ENCODE measurements at regions not wholly inside any gene's neighbourhood (a gene's known extent, or its start where the extent isn't known, plus 50 kb on each side); places are given as distances from the start of the nearest gene placed in this dataset.

DNA sequence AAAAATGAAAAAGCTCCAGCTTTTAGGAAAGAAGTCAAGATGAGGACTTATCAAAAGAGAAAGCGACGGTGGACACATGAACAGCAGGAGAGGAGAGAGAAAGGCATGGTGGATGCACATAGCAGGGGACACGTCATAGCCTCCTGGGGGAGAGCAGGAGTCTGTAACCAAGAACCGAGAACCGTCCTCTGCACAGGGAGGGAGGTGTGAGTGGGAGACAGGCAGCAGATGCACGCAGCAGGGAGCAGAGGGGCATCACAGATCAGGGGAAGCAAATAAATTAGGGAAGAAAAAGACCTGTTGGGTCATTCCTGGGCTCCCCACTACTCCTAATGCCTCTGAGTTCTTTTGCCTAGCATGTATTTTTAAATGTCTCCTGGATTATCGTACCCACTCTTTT is 138.1 kb upstream of the RMST start:
- no peak for DNase-seq (ENCODE audit: low read depth)

DNA sequence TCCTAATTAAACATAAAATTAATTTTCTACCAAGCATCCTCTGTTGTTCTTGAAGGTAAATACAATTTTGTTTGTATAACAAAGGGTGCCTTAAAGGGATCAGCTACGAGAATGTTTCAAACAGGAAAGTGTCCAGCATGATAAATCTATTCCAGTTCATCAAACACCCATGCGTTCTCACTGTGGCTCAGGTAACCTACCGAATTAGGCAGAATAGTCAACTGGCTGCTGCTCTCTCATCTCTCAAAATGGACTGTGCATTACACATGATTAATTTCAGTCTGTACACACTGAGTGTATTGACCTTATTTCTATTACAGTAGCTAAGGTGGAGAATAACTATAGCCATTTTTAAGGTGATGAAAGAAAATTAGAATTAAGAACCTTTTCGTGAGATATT is 127.5 kb upstream of the RMST start:
- DNase-seq (ENCODE audit: low read depth), result no peak

DNA sequence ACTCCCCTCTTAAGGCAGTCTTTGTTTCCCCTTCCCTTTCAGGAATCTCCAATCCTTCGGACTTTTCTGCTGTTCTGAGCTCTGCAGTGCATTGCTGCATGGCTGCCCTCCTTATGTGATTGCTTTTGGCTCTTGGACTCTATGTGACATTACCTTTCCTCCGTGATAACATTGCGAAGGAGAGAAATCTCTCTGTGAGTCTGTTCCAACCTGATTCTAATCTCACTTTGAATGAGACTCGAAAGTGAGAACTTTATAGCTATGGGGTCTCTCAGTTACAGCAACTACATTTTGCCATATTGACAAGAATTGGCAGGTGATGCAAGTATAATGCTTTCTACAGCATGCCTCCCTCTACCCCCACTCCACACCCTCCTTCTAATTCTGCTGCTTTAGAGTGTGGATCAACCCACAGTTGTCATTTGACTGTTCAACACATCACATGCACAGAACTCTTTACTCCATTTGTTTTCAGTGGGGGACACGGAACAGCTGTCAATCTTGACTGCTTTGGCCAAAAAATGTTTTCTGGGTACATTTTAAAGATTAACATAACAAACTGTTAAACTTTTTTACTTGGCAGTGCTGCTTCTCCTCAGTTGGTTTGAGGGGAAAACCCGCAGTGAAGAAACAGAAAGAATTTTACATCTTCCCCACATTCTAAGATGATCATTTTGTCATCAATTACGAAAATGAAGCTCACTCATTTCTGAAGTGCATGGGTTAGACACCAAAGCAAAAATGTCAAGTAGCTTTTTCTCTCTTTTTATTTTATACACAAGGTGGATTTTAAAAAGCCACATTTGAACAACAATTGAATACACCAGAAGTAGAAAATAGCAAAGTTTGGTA is 125.5 kb upstream of the RMST start:
- DNase-seq (ENCODE audit: low read depth), result no peak

DNA sequence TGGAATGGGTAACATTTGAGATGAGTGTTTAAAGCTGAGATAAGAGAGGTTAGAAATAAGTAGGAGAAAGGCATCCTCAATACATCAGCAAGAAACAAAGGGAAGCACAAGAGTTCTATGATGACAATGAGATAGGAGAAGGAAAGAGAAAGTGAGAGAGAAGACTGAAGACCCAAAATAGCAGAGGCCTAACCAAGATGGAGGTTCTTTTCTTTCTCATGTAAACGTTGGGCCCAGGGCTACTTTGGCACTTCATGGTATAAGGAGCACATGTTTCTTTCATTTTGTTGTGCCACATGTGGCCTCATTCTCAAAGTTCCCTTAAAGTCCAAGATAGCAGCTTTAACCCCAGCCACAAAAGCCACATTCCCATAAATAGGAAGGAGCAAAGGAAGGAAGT is 120.5 kb upstream of the RMST start:
- no peak for DNase-seq (ENCODE audit: low read depth)

GRCh38 chr12:97347956-97348355 is 114.6 kb upstream of the RMST start:
- no peak for DNase-seq (ENCODE audit: low read depth)

DNA sequence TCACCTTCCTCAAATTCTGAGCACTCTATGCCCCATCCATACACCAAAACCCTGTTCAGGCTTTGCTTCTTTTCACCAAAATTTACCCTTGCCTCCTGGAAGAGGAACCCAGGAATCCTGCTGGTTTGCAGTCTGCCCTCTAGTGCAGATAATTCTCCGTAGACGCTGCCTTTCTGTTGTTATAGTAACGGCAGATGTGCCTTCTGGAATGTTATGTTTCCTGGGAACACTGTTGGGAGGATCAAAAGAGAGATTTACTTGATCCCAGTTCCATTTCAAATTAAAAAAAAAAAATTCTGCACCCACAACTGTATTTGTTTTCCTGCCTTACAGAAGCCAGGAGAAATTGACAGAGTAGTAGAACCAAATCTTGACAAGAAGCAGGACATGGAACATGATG is 104.2 kb upstream of the RMST start:
- no peak for DNase-seq (ENCODE audit: low read depth)

DNA sequence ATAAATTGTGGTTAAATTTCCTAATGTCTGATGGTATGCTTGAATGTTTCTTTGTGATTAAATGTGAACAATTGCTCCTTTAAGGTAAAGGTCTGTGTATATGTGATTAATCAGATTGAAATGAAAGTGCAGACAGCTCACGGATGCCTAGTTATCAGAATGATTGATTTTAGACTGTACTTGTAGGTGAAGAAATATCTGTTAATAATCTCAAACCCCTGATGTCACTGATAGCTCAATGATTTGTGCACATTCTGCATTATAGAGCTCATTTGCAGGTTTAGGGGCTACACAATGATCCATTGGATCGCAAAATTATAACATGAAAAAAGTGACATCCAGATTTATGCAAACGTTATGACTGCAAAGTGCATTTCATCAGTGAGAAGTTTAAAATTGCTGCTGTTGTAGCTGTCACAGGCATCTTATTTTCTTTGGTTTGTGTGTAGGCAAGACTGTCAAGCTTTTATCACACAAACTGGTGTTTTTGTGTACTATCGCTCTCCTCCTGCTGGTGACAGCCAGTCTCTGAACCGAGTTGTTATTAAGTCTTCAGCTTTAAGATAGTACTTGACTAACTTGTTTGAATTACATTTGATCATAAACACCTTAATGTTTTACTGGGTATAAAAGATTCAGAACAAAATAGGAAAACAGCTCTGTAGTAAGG is 103.4 kb upstream of the RMST start:
- DNase-seq (ENCODE audit: low read depth), result no peak

- DNase-seq (ENCODE audit: low read depth), result no peak
Observed at GRCh38 chr12:97363693-97364092, 98.9 kb upstream of the RMST start.

DNA sequence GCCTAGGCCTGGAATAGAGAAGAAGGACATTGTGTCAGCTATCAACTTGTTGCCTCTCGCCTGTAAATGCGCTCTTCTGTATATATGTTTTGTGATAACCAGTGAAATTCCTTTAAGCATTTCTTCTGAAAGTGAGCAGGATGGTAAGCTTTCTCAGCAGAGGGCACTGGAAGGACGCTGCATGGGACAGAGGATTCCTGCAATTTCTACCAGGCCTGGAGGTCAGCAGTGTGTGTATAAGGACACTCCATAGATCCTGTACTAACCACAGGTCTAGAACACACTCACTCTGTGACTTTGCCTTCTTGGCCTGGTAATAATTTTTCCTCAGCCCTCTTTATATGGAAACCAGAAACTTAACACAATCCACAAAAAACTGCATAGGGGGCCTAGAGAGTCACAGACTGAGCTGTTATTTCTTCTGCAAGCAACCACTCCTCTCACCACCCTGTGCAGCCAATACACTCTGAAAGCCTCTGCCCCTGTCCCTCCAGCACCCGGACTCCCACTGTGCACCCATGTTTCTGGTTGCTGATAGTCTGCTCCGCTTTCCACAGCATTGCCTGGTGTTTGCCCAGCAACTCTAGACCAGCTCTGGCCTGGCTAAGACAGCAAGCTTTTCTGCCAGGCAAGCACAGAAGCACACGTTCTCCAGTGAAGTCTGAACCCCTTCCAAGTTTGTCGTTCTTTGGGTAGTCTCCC is 94.0 kb upstream of the RMST start:
- no peak for DNase-seq (ENCODE audit: low read depth)

- no peak for DNase-seq (ENCODE audit: low read depth)
Observed at GRCh38 chr12:97375310-97375709, 87.3 kb upstream of the RMST start.

GRCh38 chr12:97380440-97380839 is 82.2 kb upstream of the RMST start:
- DNase-seq (ENCODE audit: low read depth), result no peak

- DNase-seq (ENCODE audit: low read depth), result no peak
Observed at GRCh38 chr12:97385121-97385520, 77.5 kb upstream of the RMST start.

DNA sequence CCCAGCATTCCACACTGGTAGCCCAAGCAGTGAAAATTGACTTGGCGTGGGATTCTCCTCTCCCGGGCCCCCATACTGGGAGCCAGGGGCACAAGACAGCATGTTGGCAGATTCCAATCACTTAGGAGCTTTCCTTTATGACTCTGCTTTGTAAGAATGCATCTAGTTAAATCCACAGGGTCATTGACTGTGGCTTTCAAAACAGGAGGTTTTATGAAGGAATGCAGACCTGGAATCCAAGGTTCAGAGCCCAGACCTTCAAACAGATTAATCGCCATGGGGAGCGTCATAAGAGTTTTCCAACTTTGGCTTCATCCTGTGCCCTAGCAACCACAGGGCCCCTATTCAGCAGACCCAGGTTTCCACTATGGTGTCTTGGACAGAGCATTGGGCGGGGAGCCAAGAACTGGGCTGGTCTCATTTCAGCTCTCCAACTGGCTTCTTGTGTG is 76.4 kb upstream of the RMST start:
- DNase-seq (ENCODE audit: low read depth), result peak; percentile 35

GRCh38 chr12:97387844-97388243 is 74.8 kb upstream of the RMST start:
- DNase-seq (ENCODE audit: low read depth), result no peak

DNA sequence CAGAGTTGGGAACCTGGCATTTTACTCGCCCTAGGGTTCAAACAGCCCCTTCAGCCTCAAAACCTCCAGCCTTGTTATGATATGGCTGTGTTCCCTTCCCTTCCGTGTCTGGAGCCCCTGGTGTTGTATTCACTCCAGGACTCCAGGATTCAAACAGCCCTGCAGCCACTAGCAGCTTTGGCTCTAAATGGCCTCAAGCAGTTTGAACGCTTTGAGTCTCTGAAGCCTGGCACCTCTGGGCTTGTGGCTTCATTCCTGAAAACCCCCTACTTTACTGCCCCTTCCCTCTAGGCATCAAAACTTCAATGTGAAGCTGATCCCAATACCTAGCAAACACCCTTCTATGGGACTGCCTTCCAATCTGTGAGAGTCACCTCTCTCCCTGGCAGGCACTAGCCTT is 67.9 kb upstream of the RMST start:
- no peak for DNase-seq (ENCODE audit: low read depth)

DNA sequence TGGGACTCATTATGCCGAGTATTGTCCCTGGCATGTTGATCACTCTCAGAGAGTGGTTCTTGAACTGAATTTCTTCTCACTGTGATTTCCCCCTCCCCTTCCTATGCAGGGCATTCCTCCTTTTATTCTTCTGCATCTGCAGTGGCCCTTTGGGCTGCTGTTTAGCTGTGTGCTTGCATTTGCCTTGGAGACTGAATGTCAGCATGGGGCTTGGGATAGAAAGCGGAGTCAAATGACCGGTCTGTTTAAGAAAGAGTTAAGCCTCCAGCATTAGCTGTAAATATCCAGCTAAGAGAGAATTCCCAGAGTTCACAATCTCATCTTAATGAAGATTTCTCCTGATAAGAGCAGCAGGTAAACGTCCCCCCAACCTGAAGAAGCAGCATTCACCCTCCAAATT is 65.6 kb upstream of the RMST start:
- DNase-seq (ENCODE audit: low read depth), result no peak

DNA sequence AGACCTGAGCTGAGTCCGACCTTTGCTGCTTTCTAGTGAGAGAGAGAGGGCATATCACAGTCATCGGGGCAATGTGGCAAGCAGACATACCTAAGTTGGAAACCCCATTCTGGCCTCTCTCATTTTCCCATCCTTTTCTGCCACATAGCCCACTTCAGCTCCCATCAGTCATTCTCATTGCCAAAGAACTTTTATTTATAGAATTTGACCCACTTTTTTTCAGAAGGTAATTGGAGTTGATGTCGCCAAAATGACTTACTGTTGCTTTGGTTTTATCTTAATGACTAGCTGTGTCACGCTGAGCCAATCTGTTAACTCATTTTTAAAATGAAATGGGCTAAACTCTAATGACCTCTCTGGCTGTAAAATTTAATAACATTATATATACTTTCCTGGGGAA is 63.9 kb upstream of the RMST start:
- DNase-seq (ENCODE audit: low read depth), result no peak

DNA sequence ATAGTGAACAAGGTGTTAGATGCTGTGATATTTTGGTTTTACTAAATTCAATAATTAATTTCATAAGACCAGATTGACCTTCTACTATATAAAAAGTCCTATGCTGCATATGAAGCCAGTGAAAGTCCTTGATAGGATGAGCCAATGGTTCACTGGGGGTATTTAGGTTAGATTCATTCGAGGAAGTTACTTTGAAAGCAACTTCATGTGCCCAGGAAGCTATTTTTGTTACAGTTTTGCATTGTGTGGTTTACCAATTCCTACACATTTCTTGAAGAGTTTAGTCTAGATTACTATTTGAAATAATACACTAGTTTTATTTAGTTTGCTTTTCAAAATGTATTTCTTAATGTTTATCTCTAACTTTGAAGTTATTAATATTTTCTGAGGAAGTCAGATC is 58.5 kb upstream of the RMST start:
- DNase-seq (ENCODE audit: low read depth), result no peak

DNA sequence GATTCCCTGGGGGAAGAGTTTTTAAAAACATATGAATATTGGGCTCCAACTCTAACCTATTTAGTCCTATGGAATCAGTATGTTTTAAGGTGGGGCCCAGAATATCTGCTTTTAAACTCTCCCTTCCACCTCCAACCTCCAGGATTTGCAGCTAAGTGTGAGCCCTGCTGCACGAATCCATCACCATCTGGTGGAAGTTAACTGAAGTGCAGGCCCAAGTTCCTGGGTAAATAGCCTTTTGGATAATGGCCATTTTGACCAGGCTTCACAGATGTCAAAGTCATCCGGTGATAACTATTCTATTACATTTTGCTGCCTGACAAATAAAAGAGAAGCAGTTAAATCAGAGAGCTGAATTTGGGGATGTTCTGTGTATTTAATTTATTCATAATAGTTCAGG is 58.1 kb upstream of the RMST start:
- peak; percentile 30 for DNase-seq (ENCODE audit: low read depth)

GRCh38 chr12:97408363-97408762 is 54.2 kb upstream of the RMST start:
- no peak for DNase-seq (ENCODE audit: low read depth)

DNA sequence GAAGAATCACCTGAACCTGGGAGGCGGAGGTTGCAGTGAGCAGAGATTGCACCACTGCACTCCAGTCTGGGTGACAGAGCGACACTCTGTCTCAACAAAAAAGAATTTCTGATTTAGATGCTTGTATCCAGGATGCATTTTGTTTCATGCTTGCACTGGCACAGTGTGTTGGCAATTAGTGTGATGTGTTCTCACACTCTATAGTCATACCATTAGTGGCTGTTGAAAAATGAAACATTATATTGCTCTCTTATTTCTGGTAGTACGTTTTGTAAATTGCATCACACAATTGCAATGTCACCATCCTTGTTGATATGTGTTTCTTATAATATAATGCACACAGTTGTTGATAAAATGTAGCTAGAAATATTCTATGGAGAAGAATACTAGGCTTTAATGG is 51.3 kb upstream of the RMST start:
- no peak for DNase-seq (ENCODE audit: low read depth)
